ENCODE measurements at regions not wholly inside any gene's neighbourhood (a gene's known extent, or its start where the extent isn't known, plus 50 kb on each side); places are given as distances from the start of the nearest gene placed in this dataset.
A peak's percentile ranks its signal among the peaks of the same experiment; 100 is the strongest.

- TF ChIP-seq CTCF (conservative IDR thresholded peaks at IDR 0.05; ENCODE audit: low read depth in 2 of 2) (0 out of 4 replicates have a peak, but pooled peaks of 1 of the 2 experiments have one; percentile 10), POLR2AphosphoS5 (IDR thresholded peaks at IDR 0.05; ENCODE audit: low read depth) (no peak), REST (IDR thresholded peaks at IDR 0.05; ENCODE audit: unreplicated experiment) (no peak), JUNB (IDR thresholded peaks at IDR 0.05; ENCODE audit: unreplicated experiment) (no peak), EZH2phosphoT487 (IDR thresholded peaks at IDR 0.05; ENCODE audit: unreplicated experiment) (no peak), STAT1 (IDR thresholded peaks at IDR 0.05; ENCODE audit: unreplicated experiment) (no peak), EZH2 (IDR thresholded peaks at IDR 0.05; ENCODE audit: low read depth, unreplicated experiment) (peak; percentile 20), CREB1 (CRISPR knock-in tag; IDR thresholded peaks at IDR 0.05; ENCODE audit: low read depth) (no peak), ETS1 (IDR thresholded peaks at IDR 0.05) (no peak), ZNF462 (CRISPR knock-in tag; IDR thresholded peaks at IDR 0.05) (peak; percentile 26; the same call in 1 of the 2 replicates)
These were observed 466.6 kb downstream of the XPNPEP1 start for GRCh38 chr10:109456566-109457301.

All from GM23338 (cell line).